Stomach (tissue), 4 donors: ENCODE measurements at regions not wholly inside any gene's neighbourhood (a gene's known extent, or its start where the extent isn't known, plus 50 kb on each side); places are given as distances from the start of the nearest gene placed in this dataset.

Experiments used
- EP300 ChIP-seq: sonication (generic); formaldehyde crosslinking; IDR thresholded peaks from one replicate; pipeline ENCODE4 v1.6.1; 2017; ENCODE audit warnings: antibody characterized with exemption
- POLR2A ChIP-seq, 4 donors: fragments of 450-650 bp; IDR thresholded peaks; one replicate each; pipeline ENCODE4 v1.6.1; 2016; ENCODE audit warnings: antibody characterized with exemption in 4 of 4, control low read depth in 2 of 4, mild to moderate bottlenecking in 1 of 4, moderate library complexity in 1 of 4
- POLR2AphosphoS5 ChIP-seq, 3 donors: sonication (generic); formaldehyde crosslinking; IDR thresholded peaks; one replicate each; pipeline ENCODE4 v1.6.1; 2016; ENCODE audit warnings: antibody characterized with exemption in 3 of 3
- TF ChIP-seq, protein P1 (sequence below), 7 experiments: fragments of 450-650 bp in 4 of 7; fragments of 200-600 bp in 3 of 7; sonication (generic) in 3 of 7; IDR thresholded peaks; one replicate each; pipeline ENCODE4 v1.5.1; 2016 to 2019; ENCODE audit warnings: antibody characterized with exemption in 7 of 7, control low read depth in 2 of 7, mild to moderate bottlenecking in 1 of 7

GRCh38 chr7:49433794-49434193 lies 339.6 kb upstream of the VWC2 start:
- TF ChIP-seq, protein P1, sequence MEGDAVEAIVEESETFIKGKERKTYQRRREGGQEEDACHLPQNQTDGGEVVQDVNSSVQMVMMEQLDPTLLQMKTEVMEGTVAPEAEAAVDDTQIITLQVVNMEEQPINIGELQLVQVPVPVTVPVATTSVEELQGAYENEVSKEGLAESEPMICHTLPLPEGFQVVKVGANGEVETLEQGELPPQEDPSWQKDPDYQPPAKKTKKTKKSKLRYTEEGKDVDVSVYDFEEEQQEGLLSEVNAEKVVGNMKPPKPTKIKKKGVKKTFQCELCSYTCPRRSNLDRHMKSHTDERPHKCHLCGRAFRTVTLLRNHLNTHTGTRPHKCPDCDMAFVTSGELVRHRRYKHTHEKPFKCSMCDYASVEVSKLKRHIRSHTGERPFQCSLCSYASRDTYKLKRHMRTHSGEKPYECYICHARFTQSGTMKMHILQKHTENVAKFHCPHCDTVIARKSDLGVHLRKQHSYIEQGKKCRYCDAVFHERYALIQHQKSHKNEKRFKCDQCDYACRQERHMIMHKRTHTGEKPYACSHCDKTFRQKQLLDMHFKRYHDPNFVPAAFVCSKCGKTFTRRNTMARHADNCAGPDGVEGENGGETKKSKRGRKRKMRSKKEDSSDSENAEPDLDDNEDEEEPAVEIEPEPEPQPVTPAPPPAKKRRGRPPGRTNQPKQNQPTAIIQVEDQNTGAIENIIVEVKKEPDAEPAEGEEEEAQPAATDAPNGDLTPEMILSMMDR (IDR thresholded peaks at IDR 0.05) = no peak
- no peak for TF ChIP-seq POLR2A (IDR thresholded peaks at IDR 0.05)
- no peak for TF ChIP-seq POLR2AphosphoS5 (IDR thresholded peaks at IDR 0.05)
- no peak for TF ChIP-seq EP300
